Naive B cell (primary cell): ENCODE measurements at regions not wholly inside any gene's neighbourhood (a gene's known extent, or its start where the extent isn't known, plus 50 kb on each side); places are given as distances from the start of the nearest gene placed in this dataset.
"Not testable (repeated sequence)": the region's sequence is repeated elsewhere in the genome, so short reads cannot be mapped to it uniquely, and the experiment has no call there.

Experiments
- ATAC-seq, 2 donors: fragments of 150-1000 bp; cut with Tn5 transposase; 2 replicates each; pipeline ENCODE4 v1.10.0; 2021; ENCODE audit warnings: low read depth in 2 of 2, mild to moderate bottlenecking in 2 of 2, moderate library complexity in 2 of 2
- DNase-seq: peaks from one replicate; pipeline ENCODE4 v3.0.0; 2022
- H3K27ac Mint-ChIP-seq, 6 donors: one replicate each; pipeline ENCODE4 v1.8.0; 2020 to 2022; ENCODE audit warnings: mild to moderate bottlenecking in 6 of 6, mixed read lengths in 6 of 6, moderate library complexity in 5 of 6, inconsistent platforms in 2 of 6
- H3K27me3 Mint-ChIP-seq, 3 donors: one replicate each; pipeline ENCODE4 v1.8.0; 2021 to 2022; ENCODE audit warnings: mixed read lengths in 3 of 3, mild to moderate bottlenecking in 1 of 3
- H3K36me3 Mint-ChIP-seq, 2 donors: one replicate each; pipeline ENCODE4 v1.8.0; 2020 to 2022; ENCODE audit warnings: mixed read lengths in 2 of 2, inconsistent platforms in 1 of 2, mild to moderate bottlenecking in 1 of 2
- H3K4me1 Mint-ChIP-seq, 3 donors: one replicate each; pipeline ENCODE4 v1.8.0; 2020 to 2022; ENCODE audit warnings: mixed read lengths in 3 of 3, inconsistent platforms in 1 of 3, mild to moderate bottlenecking in 1 of 3, moderate library complexity in 1 of 3
- H3K4me3 Mint-ChIP-seq, 8 donors: one replicate each; pipeline ENCODE4 v1.8.0; 2020 to 2022; ENCODE audit warnings: mild to moderate bottlenecking in 8 of 8, mixed read lengths in 8 of 8, moderate library complexity in 8 of 8, inconsistent platforms in 2 of 8
- H3K9me3 Mint-ChIP-seq, 7 donors: one replicate each; pipeline ENCODE4 v1.8.0; 2020 to 2022; ENCODE audit warnings: mixed read lengths in 7 of 7, mild to moderate bottlenecking in 5 of 7, inconsistent platforms in 2 of 7, moderate library complexity in 1 of 7

GRCh38 chr12:93005928-93006392 lies 76.9 kb upstream of the EEA1 start:
- Mint-ChIP-seq H3K27ac (no peak overlapping the region), H3K27me3 (no peaks in the 10 kb centered on the region), H3K9me3 (no peaks in the 10 kb centered on the region), H3K36me3 (peaks cover 0 to 6% of the 10 kb centered on the region in 2 donors), H3K4me1 (no peaks in the 10 kb centered on the region), H3K4me3 (no peak overlapping the region)
- DNase-seq = no peak
- ATAC-seq = no peak

DNA sequence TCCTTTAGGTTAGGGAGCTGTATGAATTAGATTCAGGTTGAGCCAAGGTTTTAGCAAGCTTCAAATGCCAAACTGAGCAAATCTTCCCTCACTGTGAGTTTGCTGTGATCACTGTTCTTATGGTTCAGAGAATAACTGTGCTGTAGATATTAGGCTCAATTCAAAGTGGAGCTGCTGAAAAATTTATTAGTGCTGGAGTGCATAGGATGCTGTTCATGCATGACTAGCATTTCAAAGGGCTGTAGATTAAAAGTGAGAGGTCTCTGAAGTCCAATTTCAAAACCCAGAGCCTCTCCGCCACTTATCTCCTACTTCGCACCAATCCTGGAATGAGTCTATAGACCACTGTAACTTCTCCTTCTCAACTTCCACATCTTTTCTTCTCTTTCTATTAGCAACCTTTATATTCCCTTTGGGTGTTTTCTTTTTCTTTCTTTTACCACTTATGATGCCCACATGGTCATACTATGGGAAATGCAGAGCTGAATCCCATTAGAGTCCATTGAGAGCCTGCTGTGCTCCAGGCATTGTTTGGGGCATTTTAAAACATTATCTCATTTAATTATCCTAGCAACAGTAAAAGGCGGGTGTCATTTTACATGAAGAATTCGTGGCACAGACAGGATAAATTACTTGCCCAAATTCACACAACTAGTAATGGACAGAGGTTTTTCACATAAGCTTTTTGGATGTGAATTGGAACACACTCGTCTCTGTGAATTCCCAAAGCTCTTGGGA lies 77.5 kb upstream of the EEA1 start:
- ATAC-seq (no peak), DNase-seq (no peak)
- Mint-ChIP-seq H3K4me3 (peak overlapping the region in 1 of 8 donors; percentile 37), H3K4me1 (no peaks in the 10 kb centered on the region), H3K27ac (no peak overlapping the region), H3K9me3 (no peaks in the 10 kb centered on the region), H3K27me3 (no peaks in the 10 kb centered on the region), H3K36me3 (peaks cover 0 to 6% of the 10 kb centered on the region in 2 donors)

- H3K4me1 Mint-ChIP-seq = no peaks in the 10 kb centered on the region
- H3K27ac Mint-ChIP-seq = no peak overlapping the region
- ATAC-seq = no peak
- H3K4me3 Mint-ChIP-seq = no peak overlapping the region
- DNase-seq = no peak
- peaks cover 0 to 6% of the 10 kb centered on the region in 2 donors for H3K36me3 Mint-ChIP-seq
- H3K27me3 Mint-ChIP-seq = no peaks in the 10 kb centered on the region
- no peaks in the 10 kb centered on the region for H3K9me3 Mint-ChIP-seq
These were observed 78.4 kb upstream of the EEA1 start for GRCh38 chr12:93007544-93007943.

DNA sequence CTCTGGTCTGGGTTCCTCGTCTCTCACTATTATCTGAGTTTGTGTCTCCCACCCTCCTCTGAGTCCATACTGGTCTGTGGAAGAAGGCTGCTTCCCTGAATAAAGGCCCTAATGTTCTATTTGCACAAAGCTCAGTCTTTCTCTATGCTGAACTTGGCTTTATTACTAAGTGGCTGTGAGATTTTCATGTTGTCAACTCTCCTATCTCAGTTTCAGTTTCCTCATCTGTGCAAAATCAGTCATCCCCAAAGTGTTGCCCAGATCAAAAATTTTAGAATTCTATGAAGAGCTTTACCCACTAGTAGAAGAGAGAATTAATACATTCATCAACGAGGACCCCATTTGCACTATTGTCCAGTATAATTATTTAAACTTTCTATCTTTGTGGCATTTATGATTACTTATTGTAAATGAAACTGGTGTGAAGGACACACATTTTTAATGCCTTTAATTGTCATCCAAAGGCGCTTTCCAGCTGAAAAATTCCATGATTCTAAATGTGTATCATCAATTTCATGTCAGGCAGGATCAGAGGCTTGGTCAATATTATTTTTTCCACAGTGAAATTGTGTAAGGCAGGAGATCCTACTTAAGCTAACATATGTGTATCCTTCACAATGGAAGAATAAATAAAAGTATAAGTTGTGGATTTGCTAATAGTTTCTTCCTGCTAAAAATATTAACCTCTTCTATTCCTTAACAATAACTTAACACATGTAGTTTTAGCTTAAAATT lies 79.1 kb upstream of the EEA1 start:
- DNase-seq = no peak
- H3K9me3 Mint-ChIP-seq = no peaks in the 10 kb centered on the region
- ATAC-seq = no peak

DNA sequence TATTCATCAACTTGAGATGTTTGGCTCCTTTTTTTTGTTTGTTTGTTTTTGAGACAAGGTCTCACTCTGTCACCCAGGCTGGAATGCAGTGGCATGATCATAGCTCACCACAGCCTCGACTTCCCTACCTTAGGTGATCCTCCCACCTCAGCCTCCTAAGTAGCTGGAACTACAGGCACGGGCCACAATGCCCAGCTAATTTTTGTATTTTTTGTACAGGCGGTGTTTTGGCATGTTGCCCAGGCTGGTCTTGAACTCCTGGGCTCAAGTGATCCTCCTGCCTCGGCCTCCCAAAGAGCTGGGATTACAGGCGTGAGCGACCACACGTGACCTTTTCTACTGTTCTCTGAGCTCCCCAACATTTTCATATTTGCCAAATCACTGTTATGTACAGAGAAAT lies 79.8 kb upstream of the EEA1 start:
- H3K36me3 Mint-ChIP-seq, DNase-seq, H3K27me3 Mint-ChIP-seq, H3K27ac Mint-ChIP-seq, H3K4me1 Mint-ChIP-seq, H3K9me3 Mint-ChIP-seq, ATAC-seq: not testable (repeated sequence)
- peak overlapping the region in 1 of 8 donors; percentile 48 for H3K4me3 Mint-ChIP-seq

More for the DNA sequence above, 79.1 kb upstream of the EEA1 start:
- H3K27me3 Mint-ChIP-seq = no peaks in the 10 kb centered on the region
- H3K4me1 Mint-ChIP-seq = peaks cover 0 to 3% (median 0%) of the 10 kb centered on the region in 3 donors
- H3K36me3 Mint-ChIP-seq = peaks cover 0 to 5% of the 10 kb centered on the region in 2 donors
- no peak overlapping the region for H3K4me3 Mint-ChIP-seq
- H3K27ac Mint-ChIP-seq = no peak overlapping the region

DNA sequence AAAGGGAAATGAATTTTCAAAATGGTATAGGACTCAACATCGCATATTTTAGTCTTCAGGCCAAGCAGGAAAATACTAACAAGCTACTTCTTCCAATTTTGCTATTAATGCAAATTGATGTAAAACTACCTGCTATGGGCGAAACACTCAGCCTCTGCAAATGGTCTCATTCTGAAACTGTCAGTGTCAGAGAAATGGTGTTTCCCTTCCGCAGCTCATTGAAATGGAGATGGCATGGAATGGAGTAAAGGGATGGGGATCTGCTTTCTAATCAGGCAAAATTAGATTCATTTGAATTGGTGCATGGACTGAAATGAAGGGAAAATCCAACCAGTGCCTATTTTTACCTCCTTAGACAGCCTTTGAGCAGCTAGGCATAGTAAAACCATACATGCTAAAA lies 80.4 kb upstream of the EEA1 start:
- Mint-ChIP-seq H3K4me3 (no peak overlapping the region), H3K27me3 (no peaks in the 10 kb centered on the region), H3K36me3 (peaks cover 0 to 5% of the 10 kb centered on the region in 2 donors), H3K4me1 (peaks cover 0 to 7% (median 0%) of the 10 kb centered on the region in 3 donors), H3K27ac (no peak overlapping the region), H3K9me3 (no peaks in the 10 kb centered on the region)
- no peak for ATAC-seq
- DNase-seq = no peak

- DNase-seq = no peak
- Mint-ChIP-seq H3K27ac (no peak overlapping the region), H3K9me3 (no peaks in the 10 kb centered on the region), H3K27me3 (no peaks in the 10 kb centered on the region), H3K4me1 (peaks cover 0 to 7% (median 0%) of the 10 kb centered on the region in 3 donors), H3K36me3 (peaks cover 0 to 5% of the 10 kb centered on the region in 2 donors), H3K4me3 (no peak overlapping the region)
- no peak for ATAC-seq
These were observed 81.4 kb upstream of the EEA1 start for GRCh38 chr12:93010461-93010860.

GRCh38 chr12:93011100-93011499 lies 82.0 kb upstream of the EEA1 start:
- Mint-ChIP-seq H3K4me1 (peaks cover 0 to 7% (median 0%) of the 10 kb centered on the region in 3 donors), H3K4me3 (no peak overlapping the region), H3K27me3 (no peaks in the 10 kb centered on the region), H3K36me3 (peaks cover 0 to 5% of the 10 kb centered on the region in 2 donors), H3K9me3 (no peaks in the 10 kb centered on the region), H3K27ac (no peak overlapping the region)
- no peak for ATAC-seq
- DNase-seq = no peak

DNA sequence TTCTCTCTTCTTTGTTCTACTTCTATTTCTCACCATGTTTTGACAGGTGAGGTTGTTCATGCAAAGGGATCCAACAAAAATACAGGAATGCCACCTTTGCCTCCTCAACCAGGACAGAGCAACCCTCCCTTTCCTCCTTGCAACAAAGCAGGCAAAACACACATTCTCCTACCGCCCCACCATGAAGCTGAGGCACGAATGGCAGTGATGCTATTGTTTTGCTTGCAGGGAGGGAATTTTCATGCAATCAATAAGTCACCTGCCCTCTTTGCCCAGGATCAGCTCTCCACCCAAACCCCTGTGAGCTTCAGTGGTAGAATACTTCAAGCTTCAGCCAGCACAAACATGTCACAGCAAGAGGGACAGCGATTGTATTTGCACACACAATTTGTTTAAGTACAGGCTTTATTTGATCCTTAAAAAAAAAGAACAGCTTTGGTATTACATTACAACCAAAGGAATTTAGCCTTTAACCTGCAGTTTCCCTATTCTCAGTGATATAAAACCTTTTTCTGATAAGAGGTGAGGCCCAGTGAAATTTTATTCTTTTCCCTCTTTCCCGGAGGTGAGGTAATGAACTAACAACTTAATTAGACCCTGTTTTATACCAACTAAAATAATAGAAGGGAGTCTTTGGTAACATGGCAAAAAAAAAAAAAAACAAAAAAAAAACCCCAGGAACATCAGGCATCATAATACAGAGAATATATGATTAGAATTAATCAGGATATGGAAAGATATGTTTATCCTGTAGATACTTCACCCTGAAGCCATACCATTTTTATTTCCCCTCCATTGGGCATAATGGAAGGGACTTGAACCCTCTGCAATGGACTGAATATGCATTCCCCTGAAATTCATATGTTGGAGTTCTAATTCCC lies 87.0 kb upstream of the EEA1 start:
- Mint-ChIP-seq H3K4me3 (no peak overlapping the region), H3K27ac (no peak overlapping the region), H3K27me3 (no peaks in the 10 kb centered on the region), H3K4me1 (peaks cover 0 to 7% (median 0%) of the 10 kb centered on the region in 3 donors), H3K36me3 (peaks cover 0 to 9% of the 10 kb centered on the region in 2 donors), H3K9me3 (no peaks in the 10 kb centered on the region)
- ATAC-seq (no peak), DNase-seq (no peak)

DNA sequence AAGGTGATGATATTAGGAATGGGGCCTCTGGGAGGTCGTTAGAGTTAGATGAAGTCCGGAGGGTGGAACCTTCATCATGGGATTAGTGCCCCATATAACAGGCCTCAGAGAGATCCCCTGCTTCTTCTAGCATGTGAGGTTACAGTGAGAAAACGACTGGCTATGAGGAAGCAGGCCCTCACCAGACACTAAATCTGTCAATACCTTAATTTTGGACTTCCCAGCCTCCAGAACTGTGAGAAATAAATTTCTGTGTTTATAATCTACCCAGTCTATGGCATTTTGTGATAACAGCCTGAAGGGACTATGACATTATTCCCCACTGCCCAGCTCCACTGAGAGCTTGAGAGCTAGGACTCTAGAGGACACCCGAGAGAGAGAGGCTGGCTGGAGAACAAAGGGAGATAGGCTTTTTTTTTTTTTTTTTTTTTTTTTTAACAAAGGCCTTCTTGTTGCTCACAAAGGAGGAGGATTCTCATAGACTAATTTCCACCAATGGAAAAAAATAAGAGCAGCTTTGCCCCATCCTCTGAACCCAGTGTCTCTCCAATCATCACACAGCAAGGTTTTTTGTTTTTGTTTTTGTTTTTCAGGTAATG lies 87.8 kb upstream of the EEA1 start:
- no peak for DNase-seq
- no peaks in the 10 kb centered on the region for H3K27me3 Mint-ChIP-seq
- H3K36me3 Mint-ChIP-seq = peaks cover 0 to 7% of the 10 kb centered on the region in 2 donors
- ATAC-seq = no peak
- no peak overlapping the region for H3K27ac Mint-ChIP-seq
- H3K9me3 Mint-ChIP-seq = no peaks in the 10 kb centered on the region
- peaks cover 0 to 7% (median 0%) of the 10 kb centered on the region in 3 donors for H3K4me1 Mint-ChIP-seq
- H3K4me3 Mint-ChIP-seq = no peak overlapping the region

GRCh38 chr12:93018610-93019009 lies 89.5 kb upstream of the EEA1 start:
- H3K36me3 Mint-ChIP-seq = peaks cover 0 to 4% of the 10 kb centered on the region in 2 donors
- H3K27me3 Mint-ChIP-seq = no peaks in the 10 kb centered on the region

DNA sequence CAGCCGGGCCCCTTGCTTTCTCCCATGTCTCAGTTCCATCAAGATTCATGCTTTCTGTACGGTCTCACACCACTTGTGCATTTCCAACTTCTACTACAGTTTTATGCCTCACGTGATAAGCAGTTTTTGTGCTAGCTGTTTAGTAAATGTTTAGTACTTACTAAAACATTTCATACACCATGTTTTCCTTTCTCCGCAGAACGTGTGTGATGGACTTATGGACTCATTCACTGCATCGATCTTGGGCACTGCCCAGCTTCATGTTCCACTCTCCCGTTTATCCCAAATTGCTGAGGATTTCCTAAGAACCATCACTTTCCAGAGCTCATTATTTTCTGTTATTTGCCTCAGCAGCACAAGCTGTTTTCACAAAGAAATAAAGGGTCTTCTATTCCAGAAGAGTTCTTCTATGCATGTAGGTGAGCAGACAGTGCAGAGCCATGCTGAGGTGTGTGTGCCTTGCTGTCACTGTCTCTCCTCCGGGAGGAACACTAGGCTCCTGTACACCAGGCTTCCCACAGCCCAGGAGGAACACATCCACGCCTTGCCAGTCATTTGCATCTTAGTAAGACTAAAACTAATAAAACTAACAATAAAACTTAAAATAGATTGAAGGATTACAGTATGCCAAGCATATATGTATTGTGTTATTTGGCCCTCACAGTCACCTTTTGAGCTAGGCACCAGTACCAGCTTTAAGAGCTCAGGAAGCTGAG lies 90.3 kb upstream of the EEA1 start:
- Mint-ChIP-seq H3K27me3 (no peaks in the 10 kb centered on the region), H3K9me3 (no peaks in the 10 kb centered on the region), H3K27ac (peak overlapping the region in 1 of 6 donors; percentile 45), H3K4me1 (no peaks in the 10 kb centered on the region), H3K4me3 (no peak overlapping the region), H3K36me3 (peaks cover 0 to 4% of the 10 kb centered on the region in 2 donors)
- ATAC-seq = no peak
- DNase-seq = no peak

More at GRCh38 chr12:93018610-93019009, 89.5 kb upstream of the EEA1 start:
- no peak overlapping the region for H3K27ac Mint-ChIP-seq
- H3K4me1 Mint-ChIP-seq = peaks cover 0 to under 1% (median 0%) of the 10 kb centered on the region in 3 donors
- H3K9me3 Mint-ChIP-seq = no peaks in the 10 kb centered on the region
- H3K4me3 Mint-ChIP-seq = no peak overlapping the region
- ATAC-seq = no peak
- DNase-seq = no peak
